ENCODE measurements at regions not wholly inside any gene's neighbourhood (a gene's known extent, or its start where the extent isn't known, plus 50 kb on each side); places are given as distances from the start of the nearest gene placed in this dataset.

GRCh38 chr1:87565861-87566260 is 237.2 kb downstream of the LMO4 start:
- Histone ChIP-seq H3K36me3 (ENCODE audit: insufficient read depth, low read length) (no peaks in the 10 kb centered on the region), H3K4me1 (ENCODE audit: insufficient read depth, low read length) (no peaks in the 10 kb centered on the region), H3K9ac (ENCODE audit: low read length) (no peak overlapping the region), H3K9me3 (ENCODE audit: insufficient read depth, low read depth, low read length) (no peaks in the 10 kb centered on the region), H3K27ac (ENCODE audit: low read depth, low read length) (no peak overlapping the region), H3K4me2 (ENCODE audit: low read length) (no peak overlapping the region), H4K20me1 (ENCODE audit: insufficient read depth, low read length) (no peaks in the 10 kb centered on the region), H2AFZ (ENCODE audit: low read depth, low read length) (no peak overlapping the region), H3K79me2 (ENCODE audit: insufficient read depth, low read length) (no peaks in the 10 kb centered on the region), H3K27me3 (ENCODE audit: insufficient read depth, low read length) (no peaks in the 10 kb centered on the region), H3K4me3 (ENCODE audit: insufficient read depth, low read depth, low read length) (no peak overlapping the region)
- H3K9me3 Mint-ChIP-seq (ENCODE audit: unreplicated experiment): no peaks in the 10 kb centered on the region
- TF ChIP-seq EZH2 (IDR thresholded peaks at IDR 0.05; ENCODE audit: insufficient read depth, low read length) (no peak), CTCF (IDR thresholded peaks at IDR 0.05; ENCODE audit: insufficient read depth, low read depth, low read length) (no peak)
- FAIRE-seq: no peak
- H3K4me1 Mint-ChIP-seq (ENCODE audit: low read depth, unreplicated experiment): no peaks in the 10 kb centered on the region
- H3K27ac Mint-ChIP-seq (ENCODE audit: unreplicated experiment): no peak overlapping the region
- H3K4me3 Mint-ChIP-seq (ENCODE audit: unreplicated experiment): no peak overlapping the region
- no peaks in the 10 kb centered on the region for H3K36me3 Mint-ChIP-seq (ENCODE audit: low read depth, unreplicated experiment)
- DNase-seq (ENCODE audit: low read depth): no peak
- H3K27me3 Mint-ChIP-seq (ENCODE audit: low read depth, unreplicated experiment): no peaks in the 10 kb centered on the region

- H3K9me3 Mint-ChIP-seq (ENCODE audit: unreplicated experiment): no peaks in the 10 kb centered on the region
- DNase-seq (ENCODE audit: low read depth) (no peak), FAIRE-seq (no peak)
- H3K4me1 Mint-ChIP-seq (ENCODE audit: low read depth, unreplicated experiment): no peaks in the 10 kb centered on the region
- no peak overlapping the region for H3K4me3 Mint-ChIP-seq (ENCODE audit: unreplicated experiment)
- H3K27me3 Mint-ChIP-seq (ENCODE audit: low read depth, unreplicated experiment): no peaks in the 10 kb centered on the region
- Histone ChIP-seq H3K79me2 (ENCODE audit: insufficient read depth, low read length) (no peaks in the 10 kb centered on the region), H3K9ac (ENCODE audit: low read length) (no peak overlapping the region), H3K4me2 (ENCODE audit: low read length) (no peak overlapping the region), H3K27ac (ENCODE audit: low read depth, low read length) (no peak overlapping the region), H3K9me3 (ENCODE audit: insufficient read depth, low read depth, low read length) (no peaks in the 10 kb centered on the region), H3K27me3 (ENCODE audit: insufficient read depth, low read length) (no peaks in the 10 kb centered on the region), H3K4me3 (ENCODE audit: insufficient read depth, low read depth, low read length) (no peak overlapping the region), H3K4me1 (ENCODE audit: insufficient read depth, low read length) (no peaks in the 10 kb centered on the region), H3K36me3 (ENCODE audit: insufficient read depth, low read length) (no peaks in the 10 kb centered on the region), H4K20me1 (ENCODE audit: insufficient read depth, low read length) (no peaks in the 10 kb centered on the region), H2AFZ (ENCODE audit: low read depth, low read length) (no peak overlapping the region)
- H3K36me3 Mint-ChIP-seq (ENCODE audit: low read depth, unreplicated experiment): no peaks in the 10 kb centered on the region
- no peak for TF ChIP-seq CTCF (IDR thresholded peaks at IDR 0.05; ENCODE audit: insufficient read depth, low read depth, low read length)
- TF ChIP-seq EZH2 (IDR thresholded peaks at IDR 0.05; ENCODE audit: insufficient read depth, low read length): no peak
- H3K27ac Mint-ChIP-seq (ENCODE audit: unreplicated experiment): no peak overlapping the region
These were observed 239.3 kb downstream of the LMO4 start for GRCh38 chr1:87568005-87568404.

GRCh38 chr1:87568911-87569310 is 240.2 kb downstream of the LMO4 start:
- no peaks in the 10 kb centered on the region for H3K36me3 Mint-ChIP-seq (ENCODE audit: low read depth, unreplicated experiment)
- no peaks in the 10 kb centered on the region for H3K27me3 ChIP-seq (ENCODE audit: insufficient read depth, low read length)
- FAIRE-seq (no peak), DNase-seq (ENCODE audit: low read depth) (no peak)
- no peak for TF ChIP-seq EZH2 (IDR thresholded peaks at IDR 0.05; ENCODE audit: insufficient read depth, low read length)
- no peaks in the 10 kb centered on the region for H3K9me3 ChIP-seq (ENCODE audit: insufficient read depth, low read depth, low read length)
- H3K4me3 ChIP-seq (ENCODE audit: insufficient read depth, low read depth, low read length): no peak overlapping the region
- no peak overlapping the region for H3K9ac ChIP-seq (ENCODE audit: low read length)
- H3K4me2 ChIP-seq (ENCODE audit: low read length): no peak overlapping the region
- H3K36me3 ChIP-seq (ENCODE audit: insufficient read depth, low read length): no peaks in the 10 kb centered on the region
- H3K27ac Mint-ChIP-seq (ENCODE audit: unreplicated experiment): no peak overlapping the region
- H3K4me1 ChIP-seq (ENCODE audit: insufficient read depth, low read length): no peaks in the 10 kb centered on the region
- H2AFZ ChIP-seq (ENCODE audit: low read depth, low read length): no peak overlapping the region
- no peaks in the 10 kb centered on the region for H3K9me3 Mint-ChIP-seq (ENCODE audit: unreplicated experiment)
- no peak overlapping the region for H3K4me3 Mint-ChIP-seq (ENCODE audit: unreplicated experiment)
- H3K79me2 ChIP-seq (ENCODE audit: insufficient read depth, low read length): no peaks in the 10 kb centered on the region
- H3K27ac ChIP-seq (ENCODE audit: low read depth, low read length): no peak overlapping the region
- H4K20me1 ChIP-seq (ENCODE audit: insufficient read depth, low read length): no peaks in the 10 kb centered on the region
- no peaks in the 10 kb centered on the region for H3K27me3 Mint-ChIP-seq (ENCODE audit: low read depth, unreplicated experiment)
- H3K4me1 Mint-ChIP-seq (ENCODE audit: low read depth, unreplicated experiment): no peaks in the 10 kb centered on the region
